MCF 10A (cell line): ENCODE measurements at regions not wholly inside any gene's neighbourhood (a gene's known extent, or its start where the extent isn't known, plus 50 kb on each side); places are given as distances from the start of the nearest gene placed in this dataset.

Experiments
- BruUV-seq: library from RNA; stranded (reverse); fragments of 400-500 nt; replicated peaks from 2 replicates; lab custom pipeline; 2021; lab: Mats Ljungman, UMichigan
- CTCF ChIA-PET: fragments of 300-600 bp; sonication (Branson Sonifier 250); formaldehyde crosslinking; extraction: SDS; loops from one replicate; lab custom pipeline; 2021; ENCODE audit warnings: antibody characterized with exemption, inconsistent platforms; lab: Yijun Ruan, JAX
- POLR2A ChIA-PET: fragments of 300-600, 350-650 bp; sonication (Branson Sonifier 250); formaldehyde crosslinking; extraction: SDS; loops from one replicate; lab custom pipeline; 2020; ENCODE audit warnings: antibody characterized with exemption, inconsistent platforms; lab: Yijun Ruan, JAX
- DNase-seq: peaks from one replicate; pipeline ENCODE4 v3.0.0-alpha.2; 2018; ENCODE audit not compliant: unreplicated experiment
- H3K27ac Mint-ChIP-seq: one replicate; pipeline ENCODE4 v1.8.0; 2022; ENCODE audit warnings: mild to moderate bottlenecking, low read depth, mixed read lengths; ENCODE audit not compliant: unreplicated experiment
- H3K27me3 Mint-ChIP-seq: one replicate; pipeline ENCODE4 v1.8.0; 2022; ENCODE audit warnings: mixed read lengths; ENCODE audit not compliant: insufficient read depth, unreplicated experiment
- H3K36me3 Mint-ChIP-seq: one replicate; pipeline ENCODE4 v1.8.0; 2022; ENCODE audit warnings: mild to moderate bottlenecking, moderate library complexity, mixed read lengths; ENCODE audit not compliant: insufficient read depth, unreplicated experiment
- H3K4me1 Mint-ChIP-seq: one replicate; pipeline ENCODE4 v1.8.0; 2022; ENCODE audit warnings: mixed read lengths; ENCODE audit not compliant: insufficient read depth, unreplicated experiment
- H3K4me3 Mint-ChIP-seq: one replicate; pipeline ENCODE4 v1.8.0; 2022; ENCODE audit warnings: mild to moderate bottlenecking, moderate library complexity, mixed read lengths; ENCODE audit not compliant: unreplicated experiment
- H3K9me3 Mint-ChIP-seq: one replicate; pipeline ENCODE4 v1.8.0; 2022; ENCODE audit warnings: mixed read lengths; ENCODE audit not compliant: unreplicated experiment
- CTCF ChIP-seq: fragments of 200-600 bp; IDR thresholded peaks from one replicate; pipeline ENCODE4 v1.8.0; 2022; ENCODE audit warnings: antibody characterized with exemption, mild to moderate bottlenecking; ENCODE audit not compliant: unreplicated experiment
- intact Hi-C: fragments of 100-400 bp; cut with micrococcal nuclease; formaldehyde crosslinking; loops from 2 replicates; pipeline ENCODE4 v1.14.1; 2022

- peak; percentile 11 for DNase-seq
- Mint-ChIP-seq H3K27ac (no peak overlapping the region), H3K4me3 (no peak overlapping the region), H3K36me3 (peaks cover 4% of the 10 kb centered on the region), H3K9me3 (no peaks in the 10 kb centered on the region), H3K27me3 (peaks cover 12% of the 10 kb centered on the region), H3K4me1 (no peaks in the 10 kb centered on the region)
- no peak for TF ChIP-seq CTCF
- POLR2A ChIA-PET = no interaction called here
- BruUV-seq = no TSS peak
- intact Hi-C loops = no loop called here
- CTCF ChIA-PET = no interaction called here
Measured at GRCh38 chrX:22662776-22663175, 337.0 kb upstream of the DDX53 start.

- DNase-seq = no peak
- CTCF ChIA-PET = no interaction called here
- intact Hi-C loops = no loop called here
- no TSS peak for BruUV-seq
- TF ChIP-seq CTCF = no peak
- H3K4me1 Mint-ChIP-seq = no peaks in the 10 kb centered on the region
- H3K4me3 Mint-ChIP-seq = no peak overlapping the region
- peaks cover 4% of the 10 kb centered on the region for H3K36me3 Mint-ChIP-seq
- POLR2A ChIA-PET = no interaction called here
- H3K27ac Mint-ChIP-seq = no peak overlapping the region
- H3K27me3 Mint-ChIP-seq = peaks cover 12% of the 10 kb centered on the region
- no peaks in the 10 kb centered on the region for H3K9me3 Mint-ChIP-seq
Measured at GRCh38 chrX:22664826-22665225, 334.9 kb upstream of the DDX53 start.

GRCh38 chrX:22665818-22666217 lies 333.9 kb upstream of the DDX53 start:
- peaks cover 4% of the 10 kb centered on the region for H3K36me3 Mint-ChIP-seq
- ChIA-PET POLR2A (no interaction called here), CTCF (no interaction called here)
- peaks cover 19% of the 10 kb centered on the region for H3K27me3 Mint-ChIP-seq
- TF ChIP-seq CTCF = no peak
- DNase-seq = no peak
- H3K9me3 Mint-ChIP-seq = no peaks in the 10 kb centered on the region
- BruUV-seq = no TSS peak
- no peak overlapping the region for H3K4me3 Mint-ChIP-seq
- intact Hi-C loops = no loop called here
- H3K4me1 Mint-ChIP-seq = no peaks in the 10 kb centered on the region
- no peak overlapping the region for H3K27ac Mint-ChIP-seq

GRCh38 chrX:22666441-22666840 lies 333.3 kb upstream of the DDX53 start:
- peak; percentile 30 for DNase-seq
- CTCF ChIA-PET = interaction anchor here (1.4 kb wide), 1 partner anchor 531 kb away, joined by 4 read pairs; no protein-coding TSS in a partner anchor
- POLR2A ChIA-PET = no interaction called here
- Mint-ChIP-seq H3K9me3 (no peaks in the 10 kb centered on the region), H3K4me3 (no peak overlapping the region), H3K27ac (no peak overlapping the region), H3K36me3 (peaks cover 4% of the 10 kb centered on the region), H3K27me3 (peaks cover 25% of the 10 kb centered on the region), H3K4me1 (no peaks in the 10 kb centered on the region)
- intact Hi-C loops = no loop called here
- BruUV-seq = no TSS peak
- TF ChIP-seq CTCF = no peak
